NK-92 (cell line): ENCODE measurements at regions not wholly inside any gene's neighbourhood (a gene's known extent, or its start where the extent isn't known, plus 50 kb on each side); places are given as distances from the start of the nearest gene placed in this dataset.

Experiments
- DNase-seq: peaks from one replicate; lab custom pipeline; 2025; ENCODE audit not compliant: unreplicated experiment; lab: John Stamatoyannopoulos, UW

DNA sequence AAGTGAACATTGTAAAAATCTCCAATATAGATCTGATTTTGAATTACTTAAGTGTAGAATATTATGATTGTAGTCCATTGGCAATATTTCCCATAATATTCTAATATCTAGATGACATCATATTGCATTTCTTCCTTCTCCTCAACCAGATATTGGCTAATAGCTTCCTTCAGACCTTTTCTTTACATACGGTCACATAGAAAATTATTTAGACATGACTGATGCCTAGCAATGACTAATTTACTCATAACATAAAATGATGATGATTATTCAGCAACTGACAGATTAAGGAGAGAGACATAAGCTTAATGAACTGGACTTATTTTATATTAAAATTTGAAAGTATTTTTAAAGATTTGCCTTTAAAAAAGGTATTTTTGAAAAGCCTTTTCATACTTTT lies 1287.6 kb downstream of the STIM2 start:
- no peak for DNase-seq

- no peak for DNase-seq
These were observed 1289.1 kb downstream of the STIM2 start for GRCh38 chr4:28149762-28150161.

GRCh38 chr4:28151314-28151713 lies 1290.7 kb downstream of the STIM2 start:
- DNase-seq = no peak

- DNase-seq = no peak
These were observed 1306.8 kb downstream of the STIM2 start for GRCh38 chr4:28167411-28167810.

DNA sequence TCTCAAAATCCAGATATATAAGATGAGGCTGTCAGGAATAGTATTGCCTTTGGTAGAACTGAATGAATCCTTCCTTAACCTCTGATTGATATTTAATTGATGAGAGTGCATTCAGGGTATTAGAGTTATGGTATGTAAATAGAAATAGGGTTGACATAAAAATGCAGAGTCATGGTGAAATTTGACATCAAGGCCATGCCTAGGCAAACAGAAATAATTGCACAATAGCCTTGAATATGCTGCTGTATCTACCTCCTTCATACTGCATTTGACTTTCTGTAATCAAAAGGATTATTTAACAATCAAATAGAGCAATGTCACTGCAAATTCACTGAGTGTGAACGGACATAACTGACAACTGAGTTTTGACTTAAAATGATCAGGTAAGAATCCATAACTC lies 1316.3 kb downstream of the STIM2 start:
- no peak for DNase-seq

GRCh38 chr4:28177641-28178040 lies 1317.0 kb downstream of the STIM2 start:
- DNase-seq = no peak

DNA sequence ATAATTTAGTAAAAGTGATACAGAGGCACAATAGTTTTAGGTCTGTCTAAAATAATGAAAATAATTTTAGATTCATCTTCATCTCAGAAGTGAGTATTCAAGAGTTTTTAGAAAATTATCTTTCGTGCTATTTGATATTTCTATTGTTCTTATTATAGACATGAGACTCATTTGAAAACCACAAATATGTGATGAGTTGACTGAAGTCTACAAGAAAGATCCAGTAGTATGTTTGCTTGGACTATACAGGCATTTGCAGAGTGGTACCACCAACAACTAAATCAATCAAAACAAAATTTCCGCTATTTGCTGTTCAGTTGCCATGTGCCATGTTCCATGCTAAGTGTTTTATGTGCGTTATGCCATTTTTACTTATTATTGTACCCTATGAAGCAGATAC lies 1318.5 kb downstream of the STIM2 start:
- DNase-seq = no peak

- DNase-seq = no peak
These were observed 1348.8 kb downstream of the STIM2 start for GRCh38 chr4:28209371-28209924.

DNA sequence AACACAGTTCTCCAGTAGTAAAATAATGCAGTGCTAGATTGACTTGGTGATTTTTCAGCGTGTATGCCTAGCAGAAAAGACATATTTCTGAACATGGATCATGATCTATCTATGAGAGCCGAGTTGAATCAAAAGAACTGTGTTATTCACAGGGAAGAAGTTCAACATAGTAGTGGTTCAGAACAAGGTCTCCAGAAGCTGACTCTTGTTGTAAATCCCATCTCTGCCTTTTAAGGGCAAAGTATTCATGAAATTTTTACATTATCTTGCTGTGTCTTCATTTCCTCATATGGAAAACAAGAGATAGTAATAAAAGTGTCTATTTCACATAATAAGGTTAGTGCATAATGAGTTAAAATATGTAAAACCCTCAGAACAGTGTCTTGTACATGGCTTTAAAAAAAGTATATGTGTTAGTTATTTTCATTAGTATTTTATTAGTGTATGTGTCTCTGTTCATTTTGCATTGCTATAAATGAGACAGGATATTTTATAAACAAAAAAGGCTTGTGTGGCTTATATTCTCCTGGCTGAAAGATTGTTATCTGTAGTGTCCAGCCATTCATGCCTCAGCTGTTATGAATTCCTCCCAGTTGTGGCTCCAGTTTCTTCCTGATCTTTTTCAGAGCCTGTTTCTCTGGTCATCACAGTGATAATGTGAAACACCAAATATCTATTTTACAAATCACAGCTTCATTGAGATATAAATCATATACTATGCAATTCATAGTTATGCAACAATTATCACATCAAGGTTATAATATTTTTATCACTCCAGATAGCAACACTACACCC lies 1351.2 kb downstream of the STIM2 start:
- no peak for DNase-seq

- DNase-seq = no peak
These were observed 1360.9 kb downstream of the STIM2 start for GRCh38 chr4:28221536-28221935.

- no peak for DNase-seq
These were observed 1364.4 kb downstream of the STIM2 start for GRCh38 chr4:28225050-28225449.

DNA sequence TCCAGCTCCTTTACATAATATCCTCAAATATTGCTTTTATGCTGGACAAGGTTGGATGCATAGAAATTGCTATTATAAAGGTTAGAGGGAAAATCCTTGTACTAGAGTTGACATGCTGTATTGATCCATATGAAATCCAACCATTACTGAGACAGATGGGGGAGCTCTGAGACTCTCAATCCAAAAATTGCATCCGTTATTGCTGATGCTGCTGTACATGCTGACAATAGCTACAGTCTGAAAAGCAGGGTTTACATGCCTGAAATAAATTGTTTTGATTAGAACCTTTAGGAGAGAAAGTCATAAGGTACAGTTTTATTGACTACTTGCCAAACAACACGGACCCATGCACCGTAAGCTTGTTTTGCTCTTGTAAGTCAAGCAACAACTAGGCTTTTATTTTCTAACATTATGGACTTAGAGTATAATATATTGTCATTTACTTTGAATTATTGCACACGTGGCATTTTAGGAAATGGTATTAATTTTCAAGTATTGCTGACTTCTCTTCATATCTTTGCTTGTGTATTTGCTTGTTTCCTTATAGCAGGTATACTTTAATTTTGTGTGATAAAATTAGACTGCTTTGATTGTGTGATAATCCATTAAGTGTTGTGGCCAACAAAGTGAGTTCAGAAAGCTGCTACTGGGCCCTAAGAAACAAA lies 1365.2 kb downstream of the STIM2 start:
- no peak for DNase-seq

DNA sequence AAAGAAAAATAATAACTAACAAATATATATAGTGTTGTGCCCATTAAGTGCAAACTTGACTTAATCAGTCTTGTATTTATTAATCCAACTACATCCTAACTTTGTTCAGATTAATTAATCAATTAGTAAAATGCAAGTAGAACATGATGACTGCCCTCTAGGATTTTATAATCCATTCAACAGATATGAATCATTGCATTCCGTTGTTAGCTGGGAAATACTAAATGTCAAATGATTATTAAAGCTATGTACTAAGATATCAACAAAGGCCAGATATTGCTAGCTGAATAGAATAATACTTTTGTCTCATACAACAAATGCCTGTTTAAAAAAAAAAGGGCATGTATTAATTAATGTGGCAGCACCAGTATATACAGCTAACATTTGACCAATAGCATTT lies 1366.3 kb downstream of the STIM2 start:
- no peak for DNase-seq

GRCh38 chr4:28227764-28228163 lies 1367.1 kb downstream of the STIM2 start:
- DNase-seq = no peak

DNA sequence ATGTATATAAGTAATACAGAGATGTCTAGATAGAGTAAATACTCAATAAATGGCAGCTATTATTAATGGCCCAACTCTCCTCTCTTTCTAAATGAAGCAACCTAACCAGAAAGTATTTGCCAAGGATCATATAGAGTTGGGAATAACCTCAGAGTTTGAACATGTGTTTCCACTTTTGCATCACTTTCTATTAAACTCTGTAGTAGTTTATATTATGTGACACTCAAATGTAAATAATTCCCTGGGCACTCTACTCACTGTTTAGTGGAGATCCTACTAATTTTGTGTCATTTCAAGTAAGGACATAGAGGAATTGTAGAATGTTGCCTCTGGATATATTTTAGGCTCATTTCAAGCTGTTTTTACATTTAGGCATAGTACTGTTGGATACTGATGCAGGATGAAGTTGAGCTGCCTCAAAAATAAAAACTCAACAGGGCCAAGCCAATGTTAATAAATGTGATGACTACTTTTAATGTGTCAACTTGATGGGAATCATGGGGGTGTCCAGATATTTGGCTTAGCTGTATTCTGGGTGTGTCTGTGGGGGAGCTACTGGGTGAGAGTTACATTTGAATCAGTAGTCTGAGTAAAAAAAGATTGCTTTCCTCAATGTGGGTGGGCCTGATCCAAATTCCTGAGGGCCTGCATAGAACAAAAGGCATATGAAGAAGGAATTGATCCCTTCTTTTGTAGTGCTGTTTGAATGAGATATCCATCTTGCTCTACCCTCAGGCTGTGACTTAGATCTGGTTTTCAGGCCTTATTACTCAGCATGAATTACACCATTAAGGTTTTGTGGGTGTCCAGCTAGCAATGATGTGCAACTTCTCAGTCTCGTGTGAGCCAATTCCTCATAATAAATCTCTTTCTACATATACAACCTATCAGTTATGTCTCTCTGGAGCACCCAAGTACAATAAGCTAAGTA lies 1368.2 kb downstream of the STIM2 start:
- no peak for DNase-seq

GRCh38 chr4:28232376-28232775 lies 1371.7 kb downstream of the STIM2 start:
- no peak for DNase-seq

DNA sequence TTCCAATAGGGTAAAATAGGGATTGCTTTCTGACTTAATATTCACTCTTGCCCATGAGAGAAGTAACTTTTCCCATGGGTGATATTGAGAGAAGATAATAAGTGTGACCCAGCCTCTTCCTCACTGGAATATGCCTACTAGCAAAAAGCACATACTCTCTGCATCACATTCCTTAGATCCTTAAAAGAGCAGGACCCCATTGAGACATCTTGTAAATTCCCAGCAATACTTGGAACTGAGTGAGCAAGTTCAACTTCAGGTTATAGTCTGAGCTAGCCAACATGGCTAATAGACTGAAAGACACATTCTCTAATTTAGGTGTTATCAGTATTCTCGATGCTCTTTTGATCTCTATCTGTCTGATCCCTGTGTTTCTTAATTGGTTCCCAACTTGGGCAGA lies 1372.3 kb downstream of the STIM2 start:
- DNase-seq = no peak

DNA sequence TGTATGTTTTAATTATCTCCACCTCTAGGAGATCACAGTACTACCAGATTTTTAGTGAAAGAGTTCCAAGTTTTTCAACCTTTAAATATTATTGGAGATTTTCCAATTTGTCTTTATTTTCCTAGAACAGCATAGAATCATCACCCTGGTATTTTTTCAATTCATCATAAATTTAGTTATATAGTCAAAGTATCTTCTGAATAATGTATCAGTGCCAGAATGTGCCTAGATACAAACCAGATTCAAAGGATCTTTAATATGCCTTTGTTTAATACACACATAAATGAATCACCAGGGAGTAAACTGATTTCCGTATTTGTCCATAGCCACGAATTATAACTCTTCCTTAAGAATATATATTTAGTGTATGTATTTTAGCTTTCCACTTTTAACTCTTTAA lies 1373.1 kb downstream of the STIM2 start:
- DNase-seq = no peak

DNA sequence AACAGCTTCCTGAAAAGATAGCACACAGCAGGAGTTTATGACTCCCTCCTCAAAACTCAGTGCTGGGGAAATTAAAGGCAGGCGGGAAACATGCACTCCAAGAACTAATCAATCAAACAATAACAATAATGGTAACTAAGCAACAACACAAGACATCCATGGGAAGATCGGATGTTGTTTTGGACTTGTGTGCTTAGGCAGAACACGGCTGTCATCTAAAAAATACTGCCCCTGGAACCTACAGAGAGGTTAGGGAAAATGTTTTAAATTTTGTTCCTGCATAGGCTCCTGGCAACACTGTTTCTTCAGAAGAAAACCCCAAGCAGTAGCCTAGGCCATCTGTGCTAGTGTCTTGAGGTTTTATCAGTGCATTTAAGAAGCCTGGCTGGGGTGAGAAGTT lies 1378.2 kb downstream of the STIM2 start:
- no peak for DNase-seq

DNA sequence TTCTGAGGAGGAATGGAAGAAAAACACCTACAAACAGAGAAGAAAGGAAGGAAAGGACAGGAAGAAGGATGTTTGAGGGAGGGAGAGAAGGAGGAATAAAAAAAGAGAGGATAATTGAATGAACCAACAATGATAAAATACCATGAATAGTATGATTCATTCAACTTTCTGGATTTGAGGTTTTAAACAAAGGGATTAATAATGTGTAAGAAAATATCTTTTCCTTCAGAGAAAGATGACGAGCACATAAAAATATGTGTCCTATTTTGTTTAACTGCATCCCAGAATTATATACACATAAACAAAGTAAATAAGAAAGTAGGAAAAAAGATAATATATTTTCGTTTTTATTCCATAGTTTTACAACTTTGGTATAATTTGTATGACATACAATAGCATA lies 1380.4 kb downstream of the STIM2 start:
- DNase-seq = no peak

DNA sequence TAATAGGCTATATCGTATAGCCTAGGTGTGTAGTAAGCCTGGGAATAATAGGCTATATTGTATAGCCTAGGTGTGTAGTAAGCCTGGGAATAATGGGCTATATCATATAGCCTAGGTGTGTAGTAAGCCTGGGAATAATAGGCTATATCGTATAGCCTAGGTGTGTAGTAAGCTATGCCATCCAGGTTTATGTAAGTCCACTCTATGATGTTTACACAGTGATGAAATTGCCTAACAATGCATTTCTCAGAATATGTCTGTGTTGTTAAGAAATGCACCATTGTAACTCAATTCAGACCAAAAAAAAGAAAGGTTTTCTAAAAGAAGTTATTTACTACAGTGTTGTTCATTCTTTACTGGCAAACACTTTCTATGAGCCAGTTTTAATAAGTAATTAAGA lies 1387.2 kb downstream of the STIM2 start:
- no peak for DNase-seq
